BLaER1 treated with 17β-estradiol and CSF1 and Interleukin-3, amounts not matched to agents 10 nM and 100 nM (cell line): ENCODE measurements at regions not wholly inside any gene's neighbourhood (a gene's known extent, or its start where the extent isn't known, plus 50 kb on each side); places are given as distances from the start of the nearest gene placed in this dataset.

ENCODE experiments used
- H3K27ac ChIP-seq, 11 experiments: shearing (Covaris generic); formaldehyde crosslinking; 2 replicates each; pipeline ENCODE4 v1.8.1; 2022
- H3K27me3 ChIP-seq, 11 experiments: shearing (Covaris generic); formaldehyde crosslinking; 2 replicates each; pipeline ENCODE4 v1.8.1; 2022
- H3K36me3 ChIP-seq, 11 experiments: shearing (Covaris generic); formaldehyde crosslinking; 2 replicates each; pipeline ENCODE4 v1.8.1; 2022
- H3K4me1 ChIP-seq, 10 experiments: shearing (Covaris generic); formaldehyde crosslinking; 2 replicates each; pipeline ENCODE4 v1.8.1; 2022
- H3K4me2 ChIP-seq, 11 experiments: shearing (Covaris generic); formaldehyde crosslinking; 2 replicates each; pipeline ENCODE4 v1.8.1; 2022
- H3K4me3 ChIP-seq, 10 experiments: shearing (Covaris generic); formaldehyde crosslinking; 2 replicates each; pipeline ENCODE4 v1.8.1; 2022
- H3K9ac ChIP-seq, 11 experiments: shearing (Covaris generic); formaldehyde crosslinking; 2 replicates each; pipeline ENCODE4 v1.8.1; 2022
- H3K9me3 ChIP-seq, 11 experiments: shearing (Covaris generic); formaldehyde crosslinking; replicated peaks in 1 of 11; 2 replicates each; pipeline ENCODE4 v1.8.1; 2022
- H4K20me1 ChIP-seq, 11 experiments: shearing (Covaris generic); formaldehyde crosslinking; 2 replicates each; pipeline ENCODE4 v1.8.1; 2022
- Cebpa-rat ChIP-seq, 11 experiments: shearing (Covaris generic); IDR thresholded peaks; 2 replicates each; pipeline ENCODE4 v1.8.1; 2022

- H3K27me3 ChIP-seq = no peaks in the 10 kb centered on the region
- H4K20me1 ChIP-seq = no peaks in the 10 kb centered on the region
- TF ChIP-seq Cebpa-rat (IDR thresholded peaks at IDR 0.05) = no peak
- no peaks in the 10 kb centered on the region for H3K4me1 ChIP-seq
- H3K4me3 ChIP-seq = no peak overlapping the region
- no peaks in the 10 kb centered on the region for H3K9me3 ChIP-seq
- H3K36me3 ChIP-seq = no peaks in the 10 kb centered on the region
- H3K9ac ChIP-seq = no peak overlapping the region
- H3K4me2 ChIP-seq = no peak overlapping the region
- H3K27ac ChIP-seq = no peak overlapping the region
These were observed 143.4 kb upstream of the NAV3 start for GRCh38 chr12:77687321-77687720.

- no peak overlapping the region for H3K27ac ChIP-seq
- TF ChIP-seq Cebpa-rat (IDR thresholded peaks at IDR 0.05) = no peak
- no peak overlapping the region for H3K9ac ChIP-seq
These were observed 143.9 kb upstream of the NAV3 start for GRCh38 chr12:77686760-77687159.

GRCh38 chr12:77685901-77686300 is 144.8 kb upstream of the NAV3 start:
- no peak overlapping the region for H3K4me2 ChIP-seq
- no peak for TF ChIP-seq Cebpa-rat (IDR thresholded peaks at IDR 0.05)
- H3K4me3 ChIP-seq = no peak overlapping the region
- no peaks in the 10 kb centered on the region for H3K27me3 ChIP-seq
- H4K20me1 ChIP-seq = no peaks in the 10 kb centered on the region
- no peaks in the 10 kb centered on the region for H3K9me3 ChIP-seq
- no peak overlapping the region for H3K27ac ChIP-seq
- no peak overlapping the region for H3K9ac ChIP-seq
- H3K4me1 ChIP-seq = no peaks in the 10 kb centered on the region
- no peaks in the 10 kb centered on the region for H3K36me3 ChIP-seq

More at GRCh38 chr12:77686760-77687159, 143.9 kb upstream of the NAV3 start:
- Histone ChIP-seq H3K4me1 (no peaks in the 10 kb centered on the region), H3K9me3 (no peaks in the 10 kb centered on the region), H3K4me2 (no peak overlapping the region), H3K36me3 (no peaks in the 10 kb centered on the region), H4K20me1 (no peaks in the 10 kb centered on the region), H3K4me3 (no peak overlapping the region), H3K27me3 (no peaks in the 10 kb centered on the region)

- Histone ChIP-seq H4K20me1 (no peaks in the 10 kb centered on the region), H3K9ac (no peak overlapping the region), H3K4me3 (no peak overlapping the region), H3K27ac (no peak overlapping the region), H3K27me3 (no peaks in the 10 kb centered on the region), H3K4me2 (no peak overlapping the region), H3K4me1 (no peaks in the 10 kb centered on the region), H3K9me3 (no peaks in the 10 kb centered on the region), H3K36me3 (no peaks in the 10 kb centered on the region)
- no peak for TF ChIP-seq Cebpa-rat (IDR thresholded peaks at IDR 0.05)
These were observed 145.6 kb upstream of the NAV3 start for GRCh38 chr12:77685112-77685511.

- Histone ChIP-seq H4K20me1 (no peaks in the 10 kb centered on the region), H3K4me1 (peaks cover 0 to 10% (median 5%) of the 10 kb centered on the region in 10 experiments; a peak in 7 of 20 replicates), H3K36me3 (no peaks in the 10 kb centered on the region), H3K4me3 (no peak overlapping the region), H3K4me2 (no peak overlapping the region), H3K9me3 (no peaks in the 10 kb centered on the region), H3K27ac (no peak overlapping the region), H3K27me3 (no peaks in the 10 kb centered on the region), H3K9ac (no peak overlapping the region)
- TF ChIP-seq Cebpa-rat (IDR thresholded peaks at IDR 0.05) = no peak
These were observed 148.2 kb upstream of the NAV3 start for GRCh38 chr12:77682488-77682887.

- TF ChIP-seq Cebpa-rat (IDR thresholded peaks at IDR 0.05) = no peak
- H3K27ac ChIP-seq = no peak overlapping the region
These were observed 149.0 kb upstream of the NAV3 start for GRCh38 chr12:77681726-77682125.

GRCh38 chr12:77679686-77680085 is 151.0 kb upstream of the NAV3 start:
- no peak overlapping the region for H3K27ac ChIP-seq
- no peaks in the 10 kb centered on the region for H3K27me3 ChIP-seq
- H3K4me2 ChIP-seq = peak overlapping the region in 6 of 11 experiments; percentile 7 to 23 (median 19); a peak in 5 of 22 replicates
- H3K4me1 ChIP-seq = peaks cover 0 to 10% (median 5%) of the 10 kb centered on the region in 10 experiments; a peak in 7 of 20 replicates
- no peak for TF ChIP-seq Cebpa-rat (IDR thresholded peaks at IDR 0.05)
- no peaks in the 10 kb centered on the region for H4K20me1 ChIP-seq
- no peaks in the 10 kb centered on the region for H3K9me3 ChIP-seq
- H3K4me3 ChIP-seq = no peak overlapping the region
- H3K9ac ChIP-seq = no peak overlapping the region
- H3K36me3 ChIP-seq = no peaks in the 10 kb centered on the region

More at GRCh38 chr12:77681726-77682125, 149.0 kb upstream of the NAV3 start:
- Histone ChIP-seq H3K27me3 (no peaks in the 10 kb centered on the region), H3K9ac (no peak overlapping the region), H3K4me1 (peaks cover 0 to 10% (median 5%) of the 10 kb centered on the region in 10 experiments; a peak in 7 of 20 replicates), H3K9me3 (no peaks in the 10 kb centered on the region), H3K4me3 (no peak overlapping the region), H4K20me1 (no peaks in the 10 kb centered on the region), H3K36me3 (no peaks in the 10 kb centered on the region), H3K4me2 (no peak overlapping the region)

GRCh38 chr12:77678621-77679020 is 152.1 kb upstream of the NAV3 start:
- H3K27ac ChIP-seq = no peak overlapping the region
- H3K4me1 ChIP-seq = peaks cover 0 to 10% (median 5%) of the 10 kb centered on the region in 10 experiments; a peak in 7 of 20 replicates
- H3K4me2 ChIP-seq = no peak overlapping the region
- no peak for TF ChIP-seq Cebpa-rat (IDR thresholded peaks at IDR 0.05)
- no peaks in the 10 kb centered on the region for H3K27me3 ChIP-seq
- H3K9ac ChIP-seq = no peak overlapping the region
- no peaks in the 10 kb centered on the region for H3K36me3 ChIP-seq
- H3K4me3 ChIP-seq = no peak overlapping the region
- H4K20me1 ChIP-seq = no peaks in the 10 kb centered on the region
- H3K9me3 ChIP-seq = no peaks in the 10 kb centered on the region

- Histone ChIP-seq H3K36me3 (no peaks in the 10 kb centered on the region), H4K20me1 (no peaks in the 10 kb centered on the region), H3K4me3 (no peak overlapping the region), H3K9me3 (peaks cover 0 to 4% (median 0%) of the 10 kb centered on the region in 11 experiments; a peak in 4 of 22 replicates), H3K27ac (no peak overlapping the region), H3K27me3 (no peaks in the 10 kb centered on the region), H3K4me2 (peak overlapping the region in 10 of 11 experiments; percentile 40 to 60 (median 50); a peak in 19 of 22 replicates), H3K4me1 (peaks cover 4 to 10% (median 8%) of the 10 kb centered on the region in 10 experiments; a peak in 18 of 20 replicates), H3K9ac (no peak overlapping the region)
- no peak for TF ChIP-seq Cebpa-rat (IDR thresholded peaks at IDR 0.05)
These were observed 163.6 kb upstream of the NAV3 start for GRCh38 chr12:77667101-77667500.

GRCh38 chr12:77648716-77649115 is 182.0 kb upstream of the NAV3 start:
- no peaks in the 10 kb centered on the region for H3K36me3 ChIP-seq
- H3K4me2 ChIP-seq = no peak overlapping the region
- no peaks in the 10 kb centered on the region for H4K20me1 ChIP-seq
- H3K27ac ChIP-seq = no peak overlapping the region
- no peaks in the 10 kb centered on the region for H3K4me1 ChIP-seq
- H3K27me3 ChIP-seq = no peaks in the 10 kb centered on the region
- no peak for TF ChIP-seq Cebpa-rat (IDR thresholded peaks at IDR 0.05)
- no peaks in the 10 kb centered on the region for H3K9me3 ChIP-seq
- no peak overlapping the region for H3K4me3 ChIP-seq
- no peak overlapping the region for H3K9ac ChIP-seq
